Lower leg skin (tissue), 3 donors: ENCODE measurements at regions not wholly inside any gene's neighbourhood (a gene's known extent, or its start where the extent isn't known, plus 50 kb on each side); places are given as distances from the start of the nearest gene placed in this dataset.

ENCODE experiments used
- POLR2A ChIP-seq, 2 donors: fragments of 450-650 bp; IDR thresholded peaks; one replicate each; pipeline ENCODE4 v1.6.1; 2016 to 2017; ENCODE audit warnings: antibody characterized with exemption in 2 of 2, mild to moderate bottlenecking in 1 of 2, moderate library complexity in 1 of 2
- TF ChIP-seq, protein P1 (sequence below), 3 donors: fragments of 450-650 bp; IDR thresholded peaks; one replicate each; pipeline ENCODE4 v1.5.1; 2016; ENCODE audit warnings: antibody characterized with exemption in 3 of 3, mild to moderate bottlenecking in 3 of 3, moderate library complexity in 2 of 3

DNA sequence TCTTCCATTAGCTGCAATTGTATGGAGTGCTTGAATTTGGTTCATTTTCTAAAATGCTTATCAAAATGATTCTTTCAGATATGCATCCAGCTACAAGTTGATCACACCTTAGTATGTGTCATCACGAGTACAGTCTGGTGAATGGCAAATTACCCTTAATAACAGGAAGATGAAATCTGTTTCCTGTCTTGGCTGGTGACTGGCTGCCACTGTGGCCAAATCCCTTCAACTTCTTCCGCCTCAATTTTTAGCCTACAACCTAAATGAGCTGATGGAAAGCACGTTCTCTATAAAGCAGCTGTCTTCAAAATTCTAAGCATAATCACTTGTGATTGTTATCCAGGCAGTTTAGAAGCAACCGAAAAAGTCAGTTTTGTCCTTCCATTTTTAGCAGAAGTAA, 387.1 kb upstream of the NECTIN3 start:
- TF ChIP-seq, protein P1, sequence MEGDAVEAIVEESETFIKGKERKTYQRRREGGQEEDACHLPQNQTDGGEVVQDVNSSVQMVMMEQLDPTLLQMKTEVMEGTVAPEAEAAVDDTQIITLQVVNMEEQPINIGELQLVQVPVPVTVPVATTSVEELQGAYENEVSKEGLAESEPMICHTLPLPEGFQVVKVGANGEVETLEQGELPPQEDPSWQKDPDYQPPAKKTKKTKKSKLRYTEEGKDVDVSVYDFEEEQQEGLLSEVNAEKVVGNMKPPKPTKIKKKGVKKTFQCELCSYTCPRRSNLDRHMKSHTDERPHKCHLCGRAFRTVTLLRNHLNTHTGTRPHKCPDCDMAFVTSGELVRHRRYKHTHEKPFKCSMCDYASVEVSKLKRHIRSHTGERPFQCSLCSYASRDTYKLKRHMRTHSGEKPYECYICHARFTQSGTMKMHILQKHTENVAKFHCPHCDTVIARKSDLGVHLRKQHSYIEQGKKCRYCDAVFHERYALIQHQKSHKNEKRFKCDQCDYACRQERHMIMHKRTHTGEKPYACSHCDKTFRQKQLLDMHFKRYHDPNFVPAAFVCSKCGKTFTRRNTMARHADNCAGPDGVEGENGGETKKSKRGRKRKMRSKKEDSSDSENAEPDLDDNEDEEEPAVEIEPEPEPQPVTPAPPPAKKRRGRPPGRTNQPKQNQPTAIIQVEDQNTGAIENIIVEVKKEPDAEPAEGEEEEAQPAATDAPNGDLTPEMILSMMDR (IDR thresholded peaks at IDR 0.05), result no peak
- no peak for TF ChIP-seq POLR2A (IDR thresholded peaks at IDR 0.05)
